Ishikawa (cell line): ENCODE measurements at regions not wholly inside any gene's neighbourhood (a gene's known extent, or its start where the extent isn't known, plus 50 kb on each side); places are given as distances from the start of the nearest gene placed in this dataset.

ENCODE experiments used
- CEBPB ChIP-seq: IDR thresholded peaks from 2 replicates; pipeline ENCODE4 v1.6.1; 2012
- CREB1 ChIP-seq: IDR thresholded peaks from 2 replicates; pipeline ENCODE4 v1.6.1; 2012; ENCODE audit warnings: low read depth
- EGR1 ChIP-seq: IDR thresholded peaks from 2 replicates; pipeline ENCODE4 v1.6.1; 2012
- EP300 ChIP-seq: IDR thresholded peaks from 2 replicates; pipeline ENCODE4 v1.6.1; 2012; ENCODE audit warnings: borderline replicate concordance
- FOXM1 ChIP-seq: IDR thresholded peaks from 2 replicates; pipeline ENCODE4 v1.6.1; 2012; ENCODE audit warnings: low read depth, borderline replicate concordance
- MAX ChIP-seq: IDR thresholded peaks from 2 replicates; pipeline ENCODE4 v1.6.1; 2012
- NFIC ChIP-seq: IDR thresholded peaks from 2 replicates; pipeline ENCODE4 v1.6.1; 2012
- RAD21 ChIP-seq: IDR thresholded peaks from 2 replicates; pipeline ENCODE4 v1.6.1; 2012; ENCODE audit warnings: low read depth
- REST ChIP-seq: IDR thresholded peaks from 2 replicates; pipeline ENCODE4 v1.6.1; 2012; ENCODE audit warnings: low read depth, mild to moderate bottlenecking
- TAF1 ChIP-seq: IDR thresholded peaks from 2 replicates; pipeline ENCODE4 v1.6.1; 2012; ENCODE audit warnings: low read depth, mild to moderate bottlenecking
- TCF12 ChIP-seq: IDR thresholded peaks from 2 replicates; pipeline ENCODE4 v1.6.1; 2012; ENCODE audit warnings: low read depth
- TEAD4 ChIP-seq: IDR thresholded peaks from 2 replicates; pipeline ENCODE4 v1.6.1; 2012
- USF1 ChIP-seq: IDR thresholded peaks from 2 replicates; pipeline ENCODE4 v1.6.1; 2012
- YY1 ChIP-seq: IDR thresholded peaks from 2 replicates; pipeline ENCODE4 v1.6.1; 2012; ENCODE audit warnings: low read depth
- ZBTB7A ChIP-seq: IDR thresholded peaks from 2 replicates; pipeline ENCODE4 v1.6.1; 2012; ENCODE audit warnings: low read depth

DNA sequence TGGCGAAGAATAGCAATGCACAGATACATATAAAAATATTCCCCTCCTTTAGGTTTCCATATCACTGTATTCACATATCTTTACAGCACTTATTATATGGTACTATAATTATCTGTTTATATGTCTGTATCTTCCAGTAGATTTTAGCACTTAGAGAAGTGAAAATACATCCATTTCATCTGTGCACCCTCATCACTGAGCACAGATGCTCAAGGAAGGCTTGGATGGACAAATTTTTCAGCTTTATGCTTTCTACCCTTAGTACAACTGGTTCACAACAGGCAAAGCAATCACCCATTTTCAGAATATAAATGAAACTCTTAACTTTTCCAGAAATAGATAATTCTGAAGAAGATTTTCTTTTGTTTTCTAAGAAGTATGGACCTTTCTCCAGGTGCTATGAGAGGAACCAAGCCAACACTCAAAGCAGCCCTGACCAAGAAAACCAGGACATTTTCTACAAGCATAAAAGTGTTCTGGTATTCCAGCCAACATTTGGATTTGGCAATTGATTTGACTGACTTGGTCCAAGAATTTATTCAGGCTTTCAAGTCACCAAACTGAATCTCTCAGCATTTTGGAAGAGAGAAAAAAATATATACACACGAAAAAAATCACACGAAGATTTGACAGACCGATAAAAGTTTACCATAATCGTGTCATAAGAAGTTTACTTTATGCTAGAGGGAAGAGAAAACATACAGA lies 170.2 kb upstream of the CD180 start:
- no peak for TF ChIP-seq NFIC
- no peak for TF ChIP-seq EGR1
- TF ChIP-seq RAD21 = no peak
- TF ChIP-seq TEAD4 = no peak
- no peak for TF ChIP-seq TAF1
- TF ChIP-seq FOXM1 = no peak
- no peak for TF ChIP-seq ZBTB7A
- TF ChIP-seq REST = no peak
- no peak for TF ChIP-seq TCF12
- TF ChIP-seq EP300 = no peak
- TF ChIP-seq MAX = no peak
- no peak for TF ChIP-seq YY1
- no peak for TF ChIP-seq USF1
- no peak for TF ChIP-seq CEBPB

DNA sequence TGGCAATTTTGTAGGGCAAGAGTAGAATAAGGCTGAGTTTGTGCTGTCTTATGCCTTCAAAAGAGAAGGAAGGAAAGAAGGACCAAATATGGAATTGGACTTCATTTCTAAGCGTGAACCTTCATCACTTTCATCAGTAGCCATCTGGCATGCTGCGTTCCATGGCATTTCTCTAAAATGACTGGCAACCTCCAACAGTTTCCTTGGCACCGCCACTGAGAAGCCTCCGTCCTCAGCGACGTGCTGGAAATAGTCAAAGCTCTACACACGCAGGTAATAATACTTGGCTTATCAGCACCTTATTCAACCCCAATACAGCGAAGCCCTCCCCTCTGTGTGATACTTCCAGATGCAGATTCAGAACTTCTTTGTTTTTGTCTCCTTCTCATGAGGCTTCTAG lies 169.7 kb upstream of the CD180 start:
- TF ChIP-seq ZBTB7A (no peak), YY1 (no peak), FOXM1 (no peak), USF1 (no peak), TEAD4 (no peak), CREB1 (no peak), NFIC (no peak), REST (no peak), RAD21 (no peak), TCF12 (no peak), EGR1 (no peak), TAF1 (no peak), CEBPB (no peak), MAX (no peak), EP300 (no peak)

GRCh38 chr5:67364381-67364970 lies 167.9 kb upstream of the CD180 start:
- TF ChIP-seq NFIC (no peak), YY1 (no peak), TCF12 (no peak), CREB1 (no peak), EP300 (no peak), TEAD4 (no peak), REST (no peak), RAD21 (no peak), TAF1 (no peak), USF1 (no peak), MAX (no peak), FOXM1 (no peak), ZBTB7A (no peak), CEBPB (no peak)
